Stimulated activated CD4-positive, alpha-beta T cell treated with anti-CD3 and anti-CD28 coated beads, Interleukin-4, amount 100 ng/mL, for 24 hours (primary cell): ENCODE measurements at regions not wholly inside any gene's neighbourhood (a gene's known extent, or its start where the extent isn't known, plus 50 kb on each side); places are given as distances from the start of the nearest gene placed in this dataset.

ENCODE experiments used
- DNase-seq: peaks from one replicate; pipeline ENCODE4 v3.0.0-alpha.2; 2020

DNA sequence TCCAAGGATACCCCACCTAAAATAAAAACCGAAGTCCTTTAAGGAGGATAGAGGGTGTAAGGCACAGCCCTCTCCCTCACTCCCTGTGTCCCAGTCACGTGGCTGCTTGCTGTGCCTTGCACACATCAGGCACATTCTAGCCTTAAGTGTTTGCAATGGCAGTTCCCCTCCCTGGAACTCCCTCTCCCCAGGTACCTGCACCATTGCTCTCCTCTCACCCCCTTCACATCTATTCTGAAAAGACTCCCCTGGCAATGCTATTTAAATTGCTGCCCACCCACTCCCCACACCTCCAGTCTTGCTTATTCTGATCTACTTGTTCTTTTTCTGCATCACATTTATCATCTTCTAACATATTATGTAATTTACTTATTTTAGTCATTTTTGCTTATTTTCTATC lies 91.6 kb upstream of the LNX1 start:
- DNase-seq: no peak

- DNase-seq: no peak
Measured at GRCh38 chr4:53682196-53682595, 90.9 kb upstream of the LNX1 start.

DNA sequence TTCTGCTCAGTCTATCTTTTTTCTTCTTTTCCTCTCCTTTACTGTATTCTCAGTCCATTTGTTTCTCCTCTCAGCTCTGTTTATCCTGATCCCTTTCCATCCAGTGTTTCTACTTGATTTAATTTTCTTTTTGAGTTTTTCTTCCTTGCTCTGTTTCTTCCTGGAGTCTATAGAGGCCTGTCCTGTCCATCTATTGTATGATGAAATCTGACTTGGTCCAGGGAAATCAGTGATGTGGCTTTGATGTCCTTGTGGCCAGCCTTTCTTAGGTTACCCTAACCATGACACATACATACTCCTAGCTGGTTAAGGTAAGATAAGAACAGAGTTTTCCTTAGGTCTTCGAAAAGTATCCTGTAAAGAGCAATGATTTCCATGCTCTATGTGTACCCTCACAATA lies 89.3 kb upstream of the LNX1 start:
- no peak for DNase-seq

GRCh38 chr4:53680168-53680567 lies 88.9 kb upstream of the LNX1 start:
- DNase-seq: no peak

DNA sequence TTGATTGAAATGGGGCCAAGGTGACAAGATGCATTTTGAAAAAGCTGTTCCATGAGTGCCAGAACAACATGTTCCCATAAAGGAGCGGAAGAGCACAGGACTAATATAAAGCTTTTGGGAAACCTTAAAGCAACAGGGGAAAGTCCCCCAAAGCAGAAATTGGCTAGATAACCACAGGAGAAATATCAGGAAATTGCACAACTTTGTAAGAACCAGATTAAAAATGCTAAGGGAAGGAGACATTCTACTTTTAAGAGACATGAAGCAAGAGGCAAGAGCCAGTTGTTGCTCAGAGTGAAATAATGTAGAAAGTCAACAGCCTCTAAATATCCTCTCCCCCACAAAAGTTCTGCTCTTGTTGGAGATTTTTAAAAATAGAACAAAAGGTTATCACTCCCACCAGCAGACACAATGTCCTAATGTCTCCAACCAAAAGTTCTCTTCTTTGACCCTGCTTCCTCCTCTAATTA lies 85.2 kb upstream of the LNX1 start:
- DNase-seq: no peak

DNA sequence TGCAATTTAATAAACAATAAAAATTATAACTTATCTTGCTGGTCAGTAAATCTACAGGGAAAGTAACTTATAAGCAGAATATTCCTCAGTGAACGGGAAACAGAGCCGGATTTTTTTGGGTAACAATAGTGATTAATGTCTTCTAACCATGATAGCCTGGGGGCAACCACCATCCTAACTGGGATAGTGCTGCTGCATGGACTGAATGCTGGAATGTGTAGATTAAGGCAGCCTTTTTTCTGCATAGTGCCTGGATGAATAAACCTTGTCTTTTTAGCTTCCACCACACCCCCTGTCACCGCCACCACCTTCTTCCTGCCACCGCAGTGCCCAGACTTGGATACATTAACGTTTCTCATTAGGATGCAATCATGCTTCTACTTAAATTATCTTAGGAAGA lies 83.6 kb upstream of the LNX1 start:
- DNase-seq: no peak

GRCh38 chr4:53672873-53673272 lies 81.6 kb upstream of the LNX1 start:
- no peak for DNase-seq

- no peak for DNase-seq
Measured at GRCh38 chr4:53671757-53672156, 80.5 kb upstream of the LNX1 start.

GRCh38 chr4:53659737-53660136 lies 68.5 kb upstream of the LNX1 start:
- no peak for DNase-seq

DNA sequence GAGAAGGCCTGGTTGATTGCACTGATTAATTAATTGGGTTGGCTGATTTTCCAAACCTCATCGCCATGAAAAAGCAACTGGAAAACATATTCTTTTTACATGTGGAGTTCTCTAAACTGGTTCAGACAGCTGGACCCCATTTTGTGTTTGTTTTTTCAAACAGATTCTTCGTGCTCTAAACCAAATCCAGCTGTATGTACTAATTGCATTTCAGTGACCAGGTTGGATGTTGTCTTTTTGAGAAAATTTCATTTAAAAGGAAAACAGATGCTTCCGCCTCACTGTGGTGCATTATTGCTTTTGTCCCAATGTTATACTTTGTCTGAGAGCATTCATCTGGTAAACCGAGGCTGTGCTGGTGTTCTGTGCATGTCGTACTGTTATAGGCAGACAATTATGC lies 67.8 kb upstream of the LNX1 start:
- no peak for DNase-seq

DNA sequence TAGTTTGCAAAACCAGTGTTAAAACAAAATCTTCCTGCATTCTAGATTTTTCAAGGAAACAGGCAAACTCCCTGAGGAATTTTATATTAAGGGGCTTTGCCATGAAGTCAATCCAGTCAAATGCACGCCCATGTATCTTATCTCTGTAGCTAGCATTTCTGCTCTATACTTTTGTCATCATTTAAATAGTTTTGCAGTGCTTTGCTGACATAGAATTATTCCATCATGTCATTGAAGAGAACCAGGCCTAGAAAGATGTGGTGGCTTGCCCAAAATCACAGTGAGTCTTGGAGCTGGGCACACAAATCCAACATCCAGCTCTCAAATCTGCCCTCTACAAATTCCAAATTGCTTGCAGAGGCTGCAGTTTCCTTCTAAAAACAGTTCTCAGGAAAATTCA lies 66.7 kb upstream of the LNX1 start:
- no peak for DNase-seq

GRCh38 chr4:53656421-53656981 lies 65.2 kb upstream of the LNX1 start:
- no peak for DNase-seq

GRCh38 chr4:53654300-53654758 lies 63.0 kb upstream of the LNX1 start:
- DNase-seq: no peak

DNA sequence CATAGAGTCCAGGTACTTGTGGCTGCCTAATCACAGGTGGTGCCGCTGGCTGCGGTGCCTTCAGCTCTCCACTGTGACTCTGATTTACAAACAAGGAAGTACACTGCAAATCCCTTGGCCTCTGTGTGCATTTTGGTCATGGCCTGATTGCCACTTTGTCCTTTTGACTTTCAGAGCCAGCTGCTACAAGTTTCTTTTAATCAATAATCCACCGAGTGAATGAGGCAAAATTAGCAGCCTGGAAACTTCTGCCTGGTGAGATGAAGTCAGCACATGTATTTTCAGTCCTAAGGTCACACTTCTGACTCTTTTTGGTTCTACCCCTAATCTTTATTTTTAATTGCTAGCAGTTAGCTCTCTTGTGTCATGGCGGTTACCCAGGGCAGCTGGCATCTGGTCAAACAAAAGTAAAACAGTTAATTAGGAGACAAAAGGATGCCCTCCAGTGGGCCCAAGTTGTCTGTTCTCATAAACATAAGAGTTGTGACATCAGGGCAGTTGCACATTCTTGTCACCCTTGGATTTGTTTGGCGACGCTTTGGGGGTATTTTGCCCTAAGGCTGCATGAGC lies 62.3 kb upstream of the LNX1 start:
- no peak for DNase-seq

- no peak for DNase-seq
Measured at GRCh38 chr4:53651156-53651735, 60.0 kb upstream of the LNX1 start.

DNA sequence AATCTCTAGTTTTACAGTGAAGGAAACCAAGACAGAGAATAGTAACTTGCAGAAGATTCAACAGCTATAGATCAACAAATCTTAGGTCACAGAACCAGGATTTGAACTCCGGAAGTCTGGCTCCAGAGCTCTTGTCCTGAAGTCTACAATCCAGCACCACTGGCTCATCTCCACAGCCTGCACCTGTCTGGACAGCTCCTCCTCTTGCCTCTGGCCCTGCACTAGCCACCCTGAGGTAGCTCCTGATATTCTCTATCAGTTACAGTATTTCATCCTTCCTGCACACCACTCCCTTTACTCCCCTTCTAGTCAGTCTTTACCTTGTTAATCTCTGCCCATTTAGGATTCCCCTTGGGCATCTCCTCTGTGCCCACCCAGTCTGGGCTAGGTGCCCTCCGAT lies 58.1 kb upstream of the LNX1 start:
- no peak for DNase-seq

DNA sequence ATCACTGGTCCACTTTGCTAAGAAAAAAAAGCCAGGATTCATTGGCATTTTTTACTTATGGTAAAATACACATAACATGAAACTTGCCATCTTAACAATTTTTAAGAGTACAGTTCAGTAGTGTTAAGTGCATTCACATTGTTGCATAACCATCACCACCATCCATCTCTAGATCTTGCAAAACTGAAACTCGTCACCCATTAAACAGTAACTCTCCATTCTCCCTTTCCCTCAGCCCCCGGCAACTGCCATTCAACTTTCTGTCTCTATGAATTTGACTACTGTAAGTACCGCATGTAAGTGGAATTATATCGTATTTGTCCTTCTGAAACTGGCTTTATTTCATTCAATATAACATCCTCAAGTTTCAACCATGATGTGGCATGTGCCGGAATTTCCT lies 56.3 kb upstream of the LNX1 start:
- no peak for DNase-seq

GRCh38 chr4:53646795-53647194 lies 55.5 kb upstream of the LNX1 start:
- DNase-seq: no peak

- no peak for DNase-seq
Measured at GRCh38 chr4:53645108-53645507, 53.8 kb upstream of the LNX1 start.

DNA sequence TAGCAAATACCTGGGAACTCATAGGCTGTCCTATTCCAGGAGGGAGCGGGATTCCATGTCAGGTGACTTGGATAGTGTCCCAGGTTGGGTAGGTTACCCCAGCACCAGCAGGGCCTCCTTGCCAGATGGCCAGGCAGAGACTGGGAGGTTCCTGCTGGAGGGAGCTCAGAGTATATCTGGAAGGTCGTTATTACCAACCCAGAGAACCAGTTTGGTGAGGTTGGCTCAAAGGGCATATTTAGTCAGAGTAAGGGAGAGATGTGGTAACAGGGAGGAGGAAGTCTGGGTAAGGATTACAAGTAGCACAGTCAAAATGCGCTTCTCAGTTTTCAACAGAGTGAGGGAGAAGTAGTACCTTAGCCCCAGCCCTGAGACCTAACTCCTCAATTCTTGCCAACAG lies 53.3 kb upstream of the LNX1 start:
- no peak for DNase-seq
